ENCODE measurements at regions not wholly inside any gene's neighbourhood (a gene's known extent, or its start where the extent isn't known, plus 50 kb on each side); places are given as distances from the start of the nearest gene placed in this dataset.
"Not testable (repeated sequence)": the region's sequence is repeated elsewhere in the genome, so short reads cannot be mapped to it uniquely, and the experiment has no call there.

DNA sequence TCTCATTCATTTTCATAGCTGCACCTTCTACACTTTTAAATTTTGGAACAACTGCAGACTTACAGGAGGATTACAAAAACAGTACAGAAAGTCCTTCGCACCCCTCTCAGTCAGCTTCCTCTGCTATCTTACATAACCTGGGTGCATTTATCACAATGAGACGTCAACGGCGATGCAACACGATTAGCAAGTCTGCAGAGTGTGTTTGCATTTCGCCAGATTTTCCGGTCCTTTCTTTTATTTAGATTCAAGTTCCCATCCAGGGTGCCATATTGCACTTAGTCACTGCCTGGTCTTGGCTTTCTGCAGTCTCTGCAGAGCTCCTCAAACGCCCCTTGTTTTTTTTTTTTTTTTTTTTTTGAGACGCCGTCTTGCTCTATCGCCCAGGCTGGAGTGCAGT lies 85.9 kb downstream of the ASMT start:
- DNase-seq, result no peak

DNA sequence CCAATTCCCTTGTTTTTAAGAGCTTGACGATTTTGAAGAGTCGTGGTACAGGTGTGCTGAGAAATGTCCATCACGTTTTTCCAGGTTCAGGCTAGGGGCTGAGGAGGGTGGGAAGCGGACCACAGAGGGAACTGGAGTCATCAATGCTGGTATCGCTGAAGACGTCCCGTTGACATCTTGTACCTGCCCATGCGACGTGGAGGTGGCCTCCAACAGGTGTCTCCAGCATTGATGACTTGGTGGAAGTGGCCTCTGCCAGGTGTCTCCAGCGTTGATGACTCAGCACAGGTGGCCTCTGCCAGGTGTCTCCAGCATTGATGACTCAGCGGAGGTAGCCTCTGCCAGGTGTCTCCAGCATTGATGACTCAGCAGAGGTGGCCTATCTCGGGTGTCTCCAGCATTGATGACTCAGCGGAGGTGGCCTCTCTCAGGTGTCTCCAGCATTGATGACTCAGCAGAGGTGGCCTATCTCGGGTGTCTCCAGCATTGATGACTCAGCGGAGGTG lies 86.6 kb downstream of the ASMT start:
- DNase-seq, result not testable (repeated sequence)

- DNase-seq, result not testable (repeated sequence)
Measured at GRCh38 chrX:1702142-1702541, 87.3 kb downstream of the ASMT start.

DNA sequence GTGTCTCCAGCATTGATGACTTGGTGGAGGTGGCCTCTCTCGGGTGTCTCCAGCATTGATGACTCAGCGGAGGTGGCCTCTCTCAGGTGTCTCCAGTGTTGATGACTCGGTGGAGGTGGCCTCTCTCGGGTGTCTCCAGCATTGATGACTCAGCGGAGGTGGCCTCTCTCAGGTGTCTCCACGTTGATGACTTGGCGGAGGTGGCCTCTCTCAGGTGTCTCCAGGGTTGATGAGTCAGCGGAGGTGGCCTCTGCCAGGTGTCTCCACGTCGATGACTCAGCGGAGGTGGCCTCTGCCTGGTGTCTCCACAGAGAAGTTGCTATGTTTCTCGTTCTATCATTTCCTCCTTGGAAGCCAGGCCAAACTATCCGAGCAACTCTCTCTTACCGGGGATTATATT lies 87.7 kb downstream of the ASMT start:
- not testable (repeated sequence) for DNase-seq

DNA sequence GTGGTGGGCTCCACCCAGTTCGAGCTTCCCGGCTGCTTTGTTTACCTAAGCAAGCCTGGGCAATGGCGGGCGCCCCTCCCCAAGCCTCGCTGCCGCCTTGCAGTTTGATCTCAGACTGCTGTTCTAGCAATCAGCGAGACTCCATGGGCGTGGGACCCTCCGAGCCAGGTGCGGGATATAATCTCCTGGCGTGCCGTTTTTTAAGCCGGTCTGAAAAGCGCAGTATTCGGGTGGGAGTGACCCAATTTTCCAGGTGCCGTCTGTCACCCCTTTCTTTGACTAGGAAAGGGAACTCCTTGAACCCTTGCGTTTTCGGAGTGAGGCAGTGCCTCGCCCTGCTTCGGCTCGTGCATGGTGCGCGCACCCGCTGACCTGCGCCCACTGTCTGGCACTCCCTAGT lies 94.4 kb downstream of the ASMT start:
- not testable (repeated sequence) for DNase-seq

GRCh38 chrX:1713296-1713695 lies 98.4 kb downstream of the ASMT start:
- no peak for DNase-seq

DNA sequence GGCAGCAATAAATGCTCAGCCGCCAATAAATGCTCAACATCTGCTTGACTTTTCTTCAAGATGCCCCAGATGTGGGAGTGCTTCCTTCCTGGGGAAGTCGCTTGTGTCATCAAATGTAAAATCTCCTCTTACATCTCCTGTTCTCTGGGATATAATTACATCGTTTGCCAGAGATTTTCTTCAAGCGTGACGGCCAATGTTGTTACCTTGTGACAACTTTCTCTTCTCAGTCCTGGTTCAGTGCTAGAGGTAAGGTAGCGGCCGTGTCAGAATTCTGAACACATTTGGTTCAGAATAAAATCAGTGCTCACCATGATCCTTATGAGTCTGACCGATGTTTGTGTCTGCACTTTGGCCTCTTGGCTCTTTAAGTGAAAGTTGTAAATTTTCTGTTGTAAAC lies 102.5 kb downstream of the ASMT start:
- DNase-seq, result no peak

GRCh38 chrX:1719270-1719669 lies 104.4 kb downstream of the ASMT start:
- no peak for DNase-seq

GRCh38 chrX:1720836-1721235 lies 106.0 kb downstream of the ASMT start:
- DNase-seq, result no peak

- DNase-seq, result no peak
Measured at GRCh38 chrX:1725472-1725871, 110.6 kb downstream of the ASMT start.

- DNase-seq, result no peak
Measured at GRCh38 chrX:1727531-1728027, 112.7 kb downstream of the ASMT start.

DNA sequence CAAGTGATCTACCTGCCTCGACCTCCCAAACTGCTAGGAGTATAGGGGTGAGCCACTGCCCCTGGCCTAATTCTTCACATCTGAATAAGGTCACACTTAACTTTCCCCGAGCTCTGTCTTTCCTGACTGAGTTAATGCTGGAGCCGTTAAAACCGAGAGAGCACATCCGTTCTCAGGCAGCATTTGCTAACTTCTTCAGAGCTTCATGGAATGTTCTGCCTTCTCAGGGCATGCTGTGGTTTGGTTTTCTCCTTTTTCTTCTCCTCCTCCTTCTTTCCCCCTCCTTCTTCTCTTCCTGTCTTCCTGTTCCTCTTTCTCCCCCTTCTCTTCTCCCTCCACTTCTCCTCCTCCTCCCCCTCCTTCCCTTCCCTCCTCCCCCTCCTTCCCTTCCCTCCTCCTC lies 119.9 kb downstream of the ASMT start:
- DNase-seq, result no peak

- no peak for DNase-seq
Measured at GRCh38 chrX:1741816-1742394, 127.0 kb downstream of the ASMT start.

DNA sequence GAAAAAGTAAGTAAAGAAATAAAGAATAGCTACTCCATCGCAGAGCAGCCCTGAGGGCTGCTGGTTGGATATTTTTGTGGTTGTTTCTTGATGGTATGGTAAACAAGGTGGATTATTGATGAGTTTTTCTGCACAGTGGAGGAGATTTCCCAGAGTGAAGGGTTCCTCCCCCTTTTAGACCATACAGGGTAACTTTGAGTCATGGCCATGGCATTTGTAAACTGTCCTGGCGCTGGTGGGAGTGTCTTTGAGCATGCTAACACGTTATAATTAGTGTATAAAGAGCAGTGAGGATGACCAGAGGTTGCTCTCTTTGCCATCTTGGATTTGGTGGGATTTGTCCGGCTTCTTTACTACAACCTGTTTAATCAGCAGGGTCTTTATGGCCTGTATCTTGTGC lies 128.2 kb downstream of the ASMT start:
- DNase-seq, result no peak

DNA sequence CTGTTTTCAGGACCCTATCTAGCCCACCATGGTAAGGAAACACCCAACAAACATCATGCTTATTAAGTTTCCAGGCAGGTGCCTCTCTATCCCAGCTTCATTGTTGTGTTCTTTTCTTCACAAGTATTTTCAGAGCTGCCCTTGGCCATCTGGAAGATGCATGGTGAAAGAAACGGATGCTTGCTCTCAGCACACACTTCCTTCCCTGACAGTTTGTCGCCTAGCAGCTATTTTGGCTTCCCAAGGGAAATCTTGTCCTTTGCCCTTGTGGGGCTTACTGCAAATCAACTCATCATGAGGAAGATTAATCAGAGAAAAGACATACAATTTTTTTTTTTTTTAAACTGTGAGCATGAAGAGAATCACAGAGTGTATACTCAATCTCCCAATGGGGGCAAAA lies 128.8 kb downstream of the ASMT start:
- no peak for DNase-seq

GRCh38 chrX:1748408-1748807 lies 133.5 kb downstream of the ASMT start:
- DNase-seq, result no peak

- no peak for DNase-seq
Measured at GRCh38 chrX:1749499-1749898, 134.6 kb downstream of the ASMT start.

- no peak for DNase-seq
Measured at GRCh38 chrX:1750267-1750666, 135.4 kb downstream of the ASMT start.

- no peak for DNase-seq
Measured at GRCh38 chrX:1751781-1752180, 136.9 kb downstream of the ASMT start.

DNA sequence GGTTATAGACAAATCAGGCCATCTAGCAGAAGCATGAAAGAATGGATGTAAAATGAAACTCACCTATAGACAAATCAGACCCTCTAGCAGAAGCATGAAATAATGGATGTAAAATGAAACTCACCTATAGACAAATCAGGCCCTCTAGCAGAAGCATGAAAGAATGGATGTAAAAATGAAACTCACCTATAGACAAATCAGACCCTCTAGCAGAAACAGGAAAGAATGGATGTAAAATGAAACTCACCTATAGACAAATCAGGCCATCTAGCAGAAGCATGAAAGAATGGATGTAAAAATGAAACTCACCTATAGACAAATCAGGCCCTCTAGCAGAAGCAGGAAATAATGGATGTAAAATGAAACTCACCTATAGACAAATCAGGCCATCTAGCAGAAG lies 137.9 kb downstream of the ASMT start:
- not testable (repeated sequence) for DNase-seq

- DNase-seq, result no peak
Measured at GRCh38 chrX:1754077-1754476, 139.2 kb downstream of the ASMT start.

DNA sequence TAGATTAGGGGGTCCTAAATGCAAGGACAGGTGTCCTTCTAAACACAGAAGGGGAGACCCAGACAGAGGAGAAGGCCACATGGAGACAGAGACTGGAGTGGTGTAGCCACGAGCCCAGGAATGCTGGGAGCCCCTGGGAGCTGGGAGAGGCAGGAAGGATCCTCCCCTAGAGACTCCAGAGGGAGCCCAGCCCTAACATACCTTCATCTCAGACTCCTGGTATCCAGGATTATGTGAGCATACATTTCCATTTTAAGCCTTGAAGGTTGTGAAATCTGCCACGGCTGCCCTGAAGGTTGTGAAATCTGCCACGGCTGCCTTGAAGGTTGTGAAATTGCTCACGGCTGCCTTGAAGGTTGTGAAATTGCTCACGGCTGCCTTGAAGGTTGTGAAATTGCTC lies 148.4 kb downstream of the ASMT start:
- DNase-seq, result no peak

DNA sequence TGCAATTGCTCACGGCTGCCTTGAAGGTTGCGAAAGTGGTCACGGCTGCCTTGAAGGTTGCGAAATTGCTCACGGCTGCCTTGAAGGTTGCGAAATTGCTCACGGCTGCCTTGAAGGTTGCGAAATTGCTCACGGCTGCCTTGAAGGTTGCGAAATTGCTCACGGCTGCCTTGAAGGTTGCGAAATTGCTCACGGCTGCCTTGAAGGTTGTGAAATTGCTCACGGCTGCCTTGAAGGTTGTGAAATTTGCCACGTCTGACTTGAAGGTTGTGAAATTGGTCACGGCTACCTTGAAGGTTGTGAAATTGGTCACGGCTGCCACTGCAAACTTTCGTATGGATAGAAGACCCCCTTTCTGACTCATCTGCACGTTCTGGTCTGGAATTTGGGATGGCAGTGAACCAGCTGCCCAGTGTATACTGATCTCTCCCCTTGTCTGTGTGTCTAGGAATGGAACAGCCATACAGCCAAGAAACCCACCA lies 150.1 kb downstream of the ASMT start:
- DNase-seq, result not testable (repeated sequence)

- DNase-seq, result peak; percentile 67
Measured at GRCh38 chrX:1767026-1767425, 152.2 kb downstream of the ASMT start.

- DNase-seq, result no peak
Measured at GRCh38 chrX:1778817-1779216, 164.0 kb downstream of the ASMT start.
